ENCODE measurements at regions not wholly inside any gene's neighbourhood (a gene's known extent, or its start where the extent isn't known, plus 50 kb on each side); places are given as distances from the start of the nearest gene placed in this dataset.

- DNase-seq (ENCODE audit: low read depth in 1 of 2, low spot score in 1 of 2) = no peak
Measured at GRCh38 chr22:27298332-27298731, 503.2 kb downstream of the MN1 start.

GRCh38 chr22:27298742-27299141 lies 502.8 kb downstream of the MN1 start:
- DNase-seq (ENCODE audit: low read depth in 1 of 2, low spot score in 1 of 2) = no peak

DNA sequence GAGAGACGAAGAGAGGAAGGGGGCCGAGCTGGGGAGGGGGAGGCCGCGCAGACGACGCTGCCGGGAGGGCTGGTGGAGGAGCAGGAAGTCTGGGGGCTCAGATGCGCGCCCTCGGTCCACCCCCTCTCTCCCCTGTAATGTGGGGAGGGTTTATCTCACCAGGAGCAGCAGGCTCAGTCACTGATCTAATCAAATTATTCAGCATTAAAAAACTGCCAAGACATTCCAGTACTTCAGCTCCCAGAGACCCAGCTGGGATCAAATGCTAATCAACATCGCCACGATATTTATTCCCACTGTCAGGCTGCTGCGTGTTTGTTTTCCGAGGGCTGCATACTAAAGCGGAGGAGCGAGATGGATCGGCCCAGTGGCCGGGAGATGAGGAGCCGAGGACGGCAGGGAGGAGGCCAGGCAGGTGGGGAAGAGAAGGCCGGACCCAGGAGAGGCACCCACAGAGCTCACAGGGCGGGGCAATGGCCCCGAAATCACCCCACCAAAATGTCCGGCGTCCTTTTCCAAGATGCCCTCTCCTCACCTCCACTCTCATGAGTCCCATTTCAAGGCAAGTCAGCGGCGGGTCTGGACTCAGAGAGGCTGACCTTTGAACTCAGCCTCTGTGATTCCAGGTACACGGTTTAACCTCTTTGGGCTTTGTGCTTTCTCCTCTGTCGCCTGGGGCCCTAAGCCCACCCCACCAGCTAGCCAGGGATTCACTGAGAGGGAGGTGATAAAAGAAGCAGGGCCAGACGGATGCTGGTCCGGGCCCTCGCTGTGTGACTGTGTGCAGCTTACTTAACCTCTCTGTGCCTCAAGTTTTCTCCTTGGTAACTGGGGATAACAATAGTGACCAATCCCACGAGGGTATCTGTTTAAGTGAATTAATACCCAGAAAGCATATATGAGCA lies 502.1 kb downstream of the MN1 start:
- no peak for DNase-seq (ENCODE audit: low read depth in 1 of 2, low spot score in 1 of 2)

GRCh38 chr22:27300536-27301285 lies 500.8 kb downstream of the MN1 start:
- no peak for DNase-seq (ENCODE audit: low read depth in 1 of 2, low spot score in 1 of 2)

DNA sequence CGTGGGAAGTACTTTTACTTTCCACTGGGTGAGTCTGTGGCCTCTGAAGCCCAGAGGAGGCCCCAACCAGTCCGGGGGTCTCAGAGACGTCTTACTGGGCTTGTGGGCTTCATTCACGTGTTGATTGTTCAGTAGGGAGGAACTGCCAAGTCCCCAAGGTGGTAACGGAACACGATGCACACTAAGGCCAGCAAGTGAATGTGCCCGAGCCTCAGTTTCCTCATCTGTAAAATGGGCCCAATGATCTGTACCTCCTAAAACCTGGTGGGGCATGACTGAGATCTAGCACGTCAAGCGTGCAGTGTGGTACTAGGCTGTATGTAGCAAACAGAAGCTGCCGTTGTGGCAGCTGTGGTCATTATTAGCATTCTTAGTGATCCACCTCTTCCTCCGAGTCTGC lies 499.1 kb downstream of the MN1 start:
- DNase-seq (ENCODE audit: low read depth in 1 of 2, low spot score in 1 of 2) = no peak

- no peak for DNase-seq (ENCODE audit: low read depth in 1 of 2, low spot score in 1 of 2)
Measured at GRCh38 chr22:27303718-27304117, 497.8 kb downstream of the MN1 start.

- no peak for DNase-seq (ENCODE audit: low read depth in 1 of 2, low spot score in 1 of 2)
Measured at GRCh38 chr22:27306771-27307170, 494.8 kb downstream of the MN1 start.

GRCh38 chr22:27307545-27308247 lies 493.9 kb downstream of the MN1 start:
- no peak for DNase-seq (ENCODE audit: low read depth in 1 of 2, low spot score in 1 of 2)

DNA sequence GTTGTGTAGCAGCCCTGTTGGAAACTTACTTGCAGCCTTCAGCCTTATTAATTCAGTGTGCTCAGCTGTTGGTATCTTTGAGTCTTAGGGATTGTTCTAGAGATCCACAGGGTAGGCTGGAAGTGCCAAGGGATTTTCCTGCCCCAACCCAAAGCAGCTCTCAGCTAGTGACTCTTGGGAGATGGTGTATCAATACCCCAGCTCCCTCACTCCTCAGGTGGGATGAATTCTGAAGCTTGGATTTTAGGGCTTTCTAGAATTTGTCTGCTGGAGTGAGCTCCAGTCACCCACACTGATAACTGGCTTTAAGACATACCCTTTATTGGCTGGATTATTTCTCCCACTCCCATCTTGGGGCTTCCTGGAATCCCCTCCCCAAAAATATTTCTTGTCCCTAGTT lies 493.0 kb downstream of the MN1 start:
- no peak for DNase-seq (ENCODE audit: low read depth in 1 of 2, low spot score in 1 of 2)

DNA sequence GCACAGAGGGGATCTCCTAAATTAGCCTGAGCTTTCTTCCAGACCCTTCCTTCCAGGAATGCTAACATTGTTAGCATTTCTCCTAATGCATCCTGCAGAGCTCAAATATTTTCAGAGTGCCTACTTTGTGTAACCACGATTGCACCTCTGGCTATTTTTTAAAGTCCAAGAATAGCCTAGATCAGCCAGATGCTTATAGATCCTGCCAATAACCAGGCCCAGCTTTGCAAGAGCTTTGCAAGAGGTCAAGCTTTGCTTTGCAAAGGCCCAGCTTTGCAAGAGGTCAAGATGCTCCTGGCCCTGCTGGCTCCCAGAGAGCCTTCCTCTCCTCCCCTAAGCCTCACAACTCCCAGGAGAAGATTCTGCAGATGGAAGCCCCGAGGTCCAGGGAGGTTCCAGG lies 491.9 kb downstream of the MN1 start:
- DNase-seq (ENCODE audit: low read depth in 1 of 2, low spot score in 1 of 2) = no peak

DNA sequence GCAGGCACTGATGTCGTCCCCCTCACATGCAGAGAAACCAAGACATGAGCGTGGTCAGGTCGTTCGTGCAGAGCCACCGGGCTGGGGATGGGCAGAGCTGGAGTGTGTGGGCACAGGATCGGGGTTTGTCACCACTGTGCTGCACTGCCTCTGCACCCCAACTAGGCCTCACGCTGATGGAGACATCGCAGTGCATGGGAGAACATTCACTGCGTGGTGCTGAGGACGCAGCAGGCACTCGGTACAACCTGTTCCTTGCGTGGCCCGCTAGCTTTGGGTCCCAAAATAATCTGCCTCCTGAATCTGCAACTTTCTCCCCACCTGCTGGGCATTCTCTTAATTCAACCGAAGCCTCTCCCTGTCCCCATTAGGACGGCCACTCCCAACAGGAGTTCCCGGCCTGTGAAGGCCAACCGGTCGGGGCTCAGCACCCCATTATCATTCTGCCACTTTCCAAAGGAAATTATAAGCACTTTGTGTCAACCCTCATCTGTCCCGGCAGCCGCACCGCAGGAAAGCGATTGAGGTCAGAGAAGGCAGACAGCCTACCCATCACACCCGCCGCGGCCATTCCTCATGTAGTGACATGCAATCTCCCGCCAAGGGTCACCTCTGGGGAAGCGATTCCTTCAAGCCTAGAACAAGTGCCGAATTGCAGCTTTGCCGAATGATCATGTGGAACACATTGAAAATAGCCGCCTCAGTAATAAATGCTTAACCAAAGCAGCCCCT lies 490.4 kb downstream of the MN1 start:
- no peak for DNase-seq (ENCODE audit: low read depth in 1 of 2, low spot score in 1 of 2)

DNA sequence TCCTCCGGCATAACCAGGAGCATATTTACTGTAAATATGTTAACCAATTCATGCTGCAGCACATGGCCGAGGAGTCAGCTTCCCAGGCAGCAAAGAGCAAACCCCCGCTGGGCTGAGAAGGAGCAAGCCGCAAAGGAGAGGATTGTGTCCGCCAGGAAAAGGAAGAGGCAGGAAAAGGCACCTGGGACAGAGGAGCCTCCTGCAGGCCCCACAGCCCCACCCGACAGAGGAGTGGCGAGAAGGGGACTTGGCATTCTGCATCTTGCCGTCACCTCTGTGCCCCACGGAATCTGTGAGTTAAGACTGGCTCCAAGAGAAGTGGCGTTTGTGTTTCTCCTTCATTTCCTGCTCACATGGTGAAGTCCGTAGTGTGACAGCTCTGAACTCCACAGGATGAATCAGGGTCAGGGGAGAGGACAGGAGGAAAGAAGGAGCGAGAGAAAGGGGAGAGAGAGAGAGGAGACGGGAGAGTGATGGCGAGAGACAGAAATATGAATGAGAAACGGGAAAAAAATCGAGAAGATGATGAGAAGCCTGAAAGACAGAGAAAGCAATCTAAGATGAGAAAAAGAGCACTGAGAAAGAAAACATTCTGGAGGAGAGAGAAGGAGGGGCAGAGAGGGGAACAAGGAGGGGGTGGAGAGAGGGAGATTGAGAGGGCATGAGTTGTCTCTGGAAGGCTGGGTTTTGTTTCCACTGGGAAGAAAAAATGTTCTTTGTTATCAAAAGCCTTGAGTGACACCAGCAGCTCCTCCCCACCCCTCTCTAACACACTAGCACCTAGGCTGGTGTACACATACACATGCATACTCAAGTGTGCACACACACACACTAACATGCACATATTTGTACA lies 489.6 kb downstream of the MN1 start:
- DNase-seq (ENCODE audit: low read depth in 1 of 2, low spot score in 1 of 2) = no peak

DNA sequence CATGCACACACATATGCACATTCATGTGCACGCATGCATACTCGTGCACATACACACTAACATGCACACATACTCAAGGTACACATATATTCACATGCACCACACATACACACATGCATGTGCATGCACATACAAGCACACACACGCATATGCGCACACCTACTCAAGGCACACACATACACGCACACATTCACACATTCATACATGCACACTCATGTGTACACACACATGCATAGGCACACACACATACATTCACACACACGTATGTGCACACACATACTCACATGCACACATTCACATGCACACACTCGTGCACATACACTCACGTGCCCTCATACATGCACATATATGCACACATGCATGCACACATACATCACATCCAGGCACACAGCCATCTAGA lies 489.0 kb downstream of the MN1 start:
- DNase-seq (ENCODE audit: low read depth in 1 of 2, low spot score in 1 of 2) = no peak

DNA sequence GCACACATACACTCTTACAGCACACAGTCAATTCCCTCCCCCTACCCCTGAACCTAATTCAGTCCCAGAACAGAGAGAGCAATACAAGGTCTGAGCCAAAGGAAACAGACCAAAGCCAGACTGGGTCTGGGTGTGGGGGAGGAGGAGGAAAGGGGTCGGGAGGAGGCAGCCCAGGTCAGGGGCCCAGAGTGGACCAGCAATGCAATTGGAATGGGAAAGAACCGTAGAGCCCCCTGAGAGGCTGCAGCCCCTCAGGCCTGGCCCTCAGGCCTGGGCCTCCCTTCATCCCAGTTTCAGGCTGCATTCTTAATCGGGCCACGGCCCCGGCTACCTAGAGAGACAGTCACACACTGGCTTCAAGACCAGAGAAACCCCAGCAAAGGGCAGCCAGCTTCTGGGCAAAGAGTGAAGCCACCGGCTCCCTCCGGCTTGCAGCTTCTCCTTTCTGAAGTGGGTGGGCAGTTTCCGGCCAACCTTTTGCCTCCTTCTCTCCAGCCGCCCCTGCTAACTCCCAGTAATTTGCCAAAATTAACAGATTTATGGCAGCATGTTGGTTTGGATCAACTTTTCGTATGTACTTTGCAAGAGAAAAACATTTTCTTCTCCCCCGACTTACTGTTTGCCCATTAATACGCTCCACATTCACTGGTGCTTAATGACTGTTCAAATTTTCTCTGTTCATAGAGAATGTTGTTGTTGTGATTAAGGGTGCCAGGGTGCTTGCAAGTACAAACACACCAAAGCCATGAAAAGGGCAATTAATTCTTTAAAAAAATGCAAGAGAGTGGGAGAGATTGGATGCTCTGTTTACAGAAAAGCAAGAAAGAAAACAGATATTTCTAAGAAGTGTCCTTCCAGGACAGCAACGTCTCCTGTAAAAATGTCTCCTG lies 488.3 kb downstream of the MN1 start:
- no peak for DNase-seq (ENCODE audit: low read depth in 1 of 2, low spot score in 1 of 2)

DNA sequence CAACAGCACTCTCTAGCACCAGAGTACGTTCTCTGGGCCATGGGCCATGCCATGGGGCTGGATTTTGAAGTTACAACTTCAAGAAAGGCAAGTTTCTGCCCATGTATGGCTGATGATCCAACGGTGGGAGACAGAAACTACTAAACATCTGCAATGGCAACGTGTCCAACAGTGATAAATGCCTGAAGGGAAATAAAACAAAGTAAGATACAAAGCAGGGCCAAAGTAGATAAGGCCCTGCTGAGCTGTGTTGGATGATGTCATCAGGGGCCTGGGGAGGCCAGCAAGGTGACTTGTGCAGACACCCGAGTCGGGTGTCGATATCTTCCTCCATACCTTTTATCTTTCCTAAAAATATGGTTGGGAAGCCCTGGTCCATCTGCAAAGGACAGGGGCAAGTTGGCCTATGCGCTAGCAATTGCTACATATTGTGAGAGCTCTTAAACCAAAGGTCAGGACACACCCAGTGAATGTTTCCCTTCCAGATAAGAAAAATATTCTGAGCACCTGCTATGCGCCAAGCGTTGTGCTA lies 487.2 kb downstream of the MN1 start:
- DNase-seq (ENCODE audit: low read depth in 1 of 2, low spot score in 1 of 2) = no peak

DNA sequence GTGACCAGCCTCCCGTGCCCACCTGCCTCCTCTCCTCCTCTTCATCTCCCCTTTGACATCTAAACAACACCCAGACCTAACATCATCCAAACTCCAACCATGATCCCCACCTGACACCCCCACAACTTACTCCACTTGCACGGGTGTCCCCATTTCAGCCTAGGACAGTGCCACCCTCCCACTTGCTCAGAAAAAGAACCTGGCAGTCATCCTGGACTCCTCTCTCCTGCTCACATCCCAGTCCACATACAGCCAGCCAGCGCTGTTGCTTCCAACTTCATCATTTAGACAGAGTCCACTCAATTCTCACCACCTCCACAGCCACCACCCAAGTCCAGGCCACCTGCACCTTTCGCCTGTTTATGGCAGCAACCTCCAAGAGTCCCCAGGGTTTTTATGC lies 485.7 kb downstream of the MN1 start:
- DNase-seq (ENCODE audit: low read depth in 1 of 2, low spot score in 1 of 2) = no peak

GRCh38 chr22:27317096-27317495 lies 484.5 kb downstream of the MN1 start:
- DNase-seq (ENCODE audit: low read depth in 1 of 2, low spot score in 1 of 2) = no peak

DNA sequence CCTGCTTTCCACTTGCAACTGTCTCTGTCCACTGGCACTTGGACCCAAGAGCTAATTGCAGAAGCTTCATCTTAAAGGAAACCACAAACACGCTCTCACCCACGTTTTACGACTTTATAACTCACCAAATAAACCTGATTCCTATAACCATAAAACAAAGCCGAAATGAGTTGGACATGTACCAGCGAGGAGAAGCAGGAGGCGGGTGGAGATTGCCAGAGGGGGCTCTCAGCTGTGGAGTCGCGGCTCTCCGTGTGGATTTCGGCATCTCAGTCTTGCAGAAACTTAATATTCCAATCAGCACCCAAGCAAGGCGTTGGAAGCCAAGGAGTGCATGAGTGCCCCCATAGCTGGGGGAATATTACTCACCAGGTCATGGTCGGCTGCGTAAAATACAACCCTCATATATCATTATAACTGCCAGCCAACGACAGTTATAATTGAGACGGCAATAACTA lies 483.6 kb downstream of the MN1 start:
- no peak for DNase-seq (ENCODE audit: low read depth in 1 of 2, low spot score in 1 of 2)

- no peak for DNase-seq (ENCODE audit: low read depth in 1 of 2, low spot score in 1 of 2)
Measured at GRCh38 chr22:27318516-27318915, 483.0 kb downstream of the MN1 start.

Data from stimulated activated CD4-positive, alpha-beta T cell treated with anti-CD3 and anti-CD28 coated beads, Interleukin-15, amount 100 ng/mL, for 1 hour (primary cell).